EL (cell line): ENCODE measurements at regions not wholly inside any gene's neighbourhood (a gene's known extent, or its start where the extent isn't known, plus 50 kb on each side); places are given as distances from the start of the nearest gene placed in this dataset.
A peak's percentile ranks its signal among the peaks of the same experiment; 100 is the strongest.

Experiments
- DNase-seq: peaks from one replicate; pipeline ENCODE4 v3.0.0-alpha.2; 2016

DNA sequence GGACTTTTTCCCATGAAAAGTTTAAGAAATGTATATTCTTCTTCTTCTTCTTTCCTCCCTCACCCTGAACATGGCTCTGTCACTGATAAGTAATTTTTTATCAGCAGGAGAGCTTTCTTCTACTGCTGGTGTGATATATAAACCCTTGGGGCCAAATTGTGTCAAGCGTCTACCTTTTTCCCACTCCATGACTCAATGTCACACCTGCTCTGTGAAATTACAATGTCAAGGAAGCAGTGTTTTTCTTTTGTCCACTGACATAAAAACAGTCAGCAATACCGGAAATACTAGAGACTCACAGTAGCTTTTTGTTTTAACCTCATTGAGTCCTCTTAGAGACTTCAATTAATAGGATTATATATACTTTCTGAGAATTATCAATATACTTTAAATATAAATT lies 416.2 kb upstream of the ADGRL4 start:
- DNase-seq, result no peak

DNA sequence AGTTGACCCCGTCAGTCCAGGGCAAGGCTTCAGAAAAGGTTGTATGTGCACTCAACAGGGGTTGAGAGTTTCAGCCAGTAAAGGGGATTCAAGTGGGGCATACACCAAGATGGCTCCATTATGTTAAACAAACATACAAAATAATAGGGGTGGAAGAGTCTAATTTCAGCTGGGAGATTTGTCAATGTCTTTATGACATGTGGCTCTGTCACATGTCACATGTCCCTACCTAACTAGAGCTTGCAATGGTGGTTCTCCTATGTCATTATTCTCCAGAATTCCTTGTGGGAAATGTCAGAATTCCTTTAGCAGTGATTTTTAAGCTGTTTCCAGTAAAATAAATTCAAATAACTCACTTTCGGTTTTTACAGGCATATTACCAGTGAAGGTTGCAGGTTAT lies 392.0 kb upstream of the ADGRL4 start:
- DNase-seq, result no peak

DNA sequence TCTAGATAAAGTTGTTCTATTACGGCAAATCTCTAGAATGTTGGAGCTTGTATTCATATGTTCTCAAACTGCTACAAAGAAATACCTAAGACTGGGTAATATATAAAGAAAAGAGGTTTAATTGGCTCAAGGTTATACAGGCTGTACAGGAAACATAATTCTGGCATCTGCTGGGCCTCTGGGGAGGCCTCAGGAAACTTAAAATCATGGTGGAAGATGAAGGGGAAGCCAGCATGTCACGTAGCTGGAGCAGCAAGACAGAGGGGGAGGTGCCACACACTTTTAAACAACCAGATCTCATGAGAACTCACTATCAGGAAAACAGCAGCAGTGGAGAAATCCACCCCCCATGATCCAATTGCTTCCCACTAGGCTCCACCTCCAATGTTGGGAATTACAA lies 390.4 kb upstream of the ADGRL4 start:
- no peak for DNase-seq

DNA sequence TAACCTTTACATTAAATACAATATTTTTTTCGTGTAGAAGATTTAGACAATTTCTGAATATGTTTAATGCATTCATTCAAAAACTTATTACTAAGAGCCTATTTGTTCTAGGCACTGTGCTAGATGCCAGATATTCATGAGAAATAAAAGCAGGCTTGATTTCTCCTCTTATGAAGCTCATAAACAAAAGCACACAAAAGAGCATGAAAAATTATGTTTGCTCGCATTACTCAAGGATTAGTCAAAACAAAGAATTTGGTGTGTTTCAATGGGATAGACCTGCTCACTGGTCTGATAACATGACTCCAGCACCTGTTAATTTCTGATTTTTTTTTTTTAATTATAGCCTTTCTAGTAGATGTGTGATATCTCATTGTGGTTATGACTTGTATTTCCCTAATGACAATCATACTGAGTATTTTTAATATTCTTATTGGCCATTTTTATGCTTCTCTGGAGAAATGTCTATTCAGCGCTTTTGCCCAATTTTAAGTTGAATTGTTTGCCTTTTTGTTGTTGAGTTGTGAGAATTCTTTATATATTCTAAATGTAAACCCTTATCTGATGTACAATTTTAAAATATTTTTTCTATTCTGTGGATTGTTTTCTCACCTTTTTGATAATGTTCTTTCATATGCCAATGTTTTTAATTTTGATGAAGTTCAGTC lies 382.3 kb upstream of the ADGRL4 start:
- DNase-seq, result no peak

DNA sequence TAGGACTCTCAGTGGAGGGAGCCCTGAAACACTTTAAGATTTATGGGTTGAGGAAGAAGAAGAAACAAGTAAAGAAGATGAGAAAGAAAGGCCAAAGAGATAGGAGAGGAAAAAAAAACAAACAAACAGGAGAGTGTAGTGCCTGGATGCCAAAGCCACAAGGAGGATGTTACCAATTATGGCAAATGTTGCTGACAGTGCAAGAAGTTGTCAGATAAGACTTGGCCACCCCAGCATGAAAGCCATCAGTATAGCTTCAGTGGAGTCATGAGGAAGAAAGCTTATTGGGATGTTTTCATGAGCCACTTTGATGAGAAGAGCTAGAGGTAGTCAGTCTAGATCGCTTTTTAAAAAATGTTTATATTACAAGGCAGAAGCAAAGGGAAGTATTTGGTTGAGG lies 380.2 kb upstream of the ADGRL4 start:
- no peak for DNase-seq

DNA sequence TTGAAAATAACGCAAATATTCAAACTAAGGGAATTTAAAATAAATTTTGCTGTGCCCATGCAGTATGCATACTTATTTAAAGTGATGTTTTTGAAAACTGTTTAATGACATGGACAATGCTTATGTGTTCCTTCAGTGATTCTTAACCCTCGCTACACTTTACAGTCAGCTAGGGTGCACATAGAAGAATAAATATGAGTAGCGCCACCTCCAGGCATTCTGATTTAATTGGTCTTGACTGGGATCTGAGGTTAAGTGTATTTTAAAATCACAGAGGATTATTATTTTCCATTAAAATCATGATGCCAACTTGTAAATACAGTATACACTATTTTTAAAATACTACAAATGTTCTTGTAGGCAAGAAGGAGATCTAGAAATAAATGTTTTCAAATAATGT lies 373.5 kb upstream of the ADGRL4 start:
- no peak for DNase-seq

DNA sequence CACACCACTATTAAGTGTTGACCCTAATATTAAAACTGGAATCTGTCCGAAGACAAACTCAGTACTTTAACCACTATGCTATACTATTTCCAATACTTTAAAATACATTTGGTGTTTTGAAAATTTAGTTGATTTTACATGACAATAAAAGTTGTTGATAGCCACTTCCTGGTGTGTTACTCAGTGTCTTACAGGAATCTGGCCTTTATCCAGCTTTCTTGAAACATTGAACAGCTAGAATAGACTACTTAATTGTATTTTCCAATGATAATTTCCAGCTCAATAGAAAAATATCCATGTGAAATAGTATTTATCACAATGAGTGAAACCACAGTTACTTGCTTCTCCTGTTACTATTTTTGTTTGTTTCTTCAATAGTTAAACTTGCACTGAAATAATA lies 369.6 kb upstream of the ADGRL4 start:
- no peak for DNase-seq

DNA sequence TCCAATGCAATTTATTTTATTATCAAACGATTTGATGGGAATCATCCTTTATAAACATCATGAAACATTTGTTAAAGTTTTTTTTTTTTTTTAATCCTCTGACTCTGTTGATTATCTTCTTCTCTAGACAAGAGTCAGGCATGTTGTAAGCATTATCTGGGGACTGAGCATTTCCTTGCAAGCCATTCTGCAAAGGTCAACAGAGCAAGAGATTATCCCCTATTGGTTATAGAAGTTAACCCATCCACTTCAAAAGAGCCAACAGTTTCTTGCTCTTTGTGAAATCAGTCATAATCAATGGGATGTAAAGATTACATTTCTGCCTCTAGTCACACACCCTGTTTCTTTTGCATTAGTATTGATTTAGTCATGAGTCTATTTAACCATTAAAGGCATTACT lies 368.8 kb upstream of the ADGRL4 start:
- no peak for DNase-seq

DNA sequence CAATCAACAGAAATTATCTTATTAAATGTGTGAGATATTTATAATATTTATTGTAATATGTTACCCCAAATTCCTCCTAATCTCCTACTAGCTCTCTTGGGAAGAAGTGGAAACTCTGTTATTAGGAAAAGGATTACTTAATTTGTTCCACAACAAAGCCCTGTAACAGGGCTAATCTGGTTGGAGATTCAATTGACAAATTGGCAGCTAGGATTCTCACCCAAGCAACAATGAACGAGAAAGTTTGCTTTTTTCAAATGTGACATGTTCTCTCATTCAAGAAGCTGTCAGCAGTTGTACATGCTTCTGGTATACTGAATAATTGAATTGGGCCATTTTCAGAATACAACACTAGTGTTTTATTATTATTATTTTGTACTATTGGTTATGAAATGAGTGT lies 367.9 kb upstream of the ADGRL4 start:
- DNase-seq, result no peak

DNA sequence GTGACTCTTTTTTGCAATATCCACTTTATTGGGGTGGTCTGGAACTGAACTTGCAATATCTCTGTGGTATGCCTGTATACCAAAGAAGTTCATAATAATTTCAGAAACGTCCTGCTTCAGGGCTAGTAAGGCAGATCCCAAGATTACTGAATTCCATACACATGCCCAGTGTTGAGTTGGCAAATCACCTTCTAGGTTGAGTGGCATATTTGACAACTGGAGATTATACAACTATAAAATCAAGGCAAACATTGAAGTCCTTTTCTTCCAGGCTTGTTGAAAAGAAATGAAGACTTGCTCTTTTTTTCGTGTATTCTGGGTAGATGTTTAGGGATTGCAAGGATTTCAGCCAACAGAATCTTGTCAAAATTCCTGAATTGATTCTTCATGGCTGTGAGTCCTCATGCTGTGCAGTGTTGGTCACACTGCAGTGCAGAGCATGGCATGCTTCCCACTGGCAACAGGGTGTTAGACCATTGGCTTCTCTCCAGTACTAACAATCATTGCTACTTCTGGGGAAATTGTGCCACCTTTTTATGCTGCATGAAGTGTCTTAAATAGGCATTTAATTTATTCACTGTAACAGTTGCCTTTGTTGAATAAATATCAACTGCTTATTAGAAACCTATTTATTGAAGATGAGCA lies 367.1 kb upstream of the ADGRL4 start:
- DNase-seq, result peak; percentile 10

DNA sequence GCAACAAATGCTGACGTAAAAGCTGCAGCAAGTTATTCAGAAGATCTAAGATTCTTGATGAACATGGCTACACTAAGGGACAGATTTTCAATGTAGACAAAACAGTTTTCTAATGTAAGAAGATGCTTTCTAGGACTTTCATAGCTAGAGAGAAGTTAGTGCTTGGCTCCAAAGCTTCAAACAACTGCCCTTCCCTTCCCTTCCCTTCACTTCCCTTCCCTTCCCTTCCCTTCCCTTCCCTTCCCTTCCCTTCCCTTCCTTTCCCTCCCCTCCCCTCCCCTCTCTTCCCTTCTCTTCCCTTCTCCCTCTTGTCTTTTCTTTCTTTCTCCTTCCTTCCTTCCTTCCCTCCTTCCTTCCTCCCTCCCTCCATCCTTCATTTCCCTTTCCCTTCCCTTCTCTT lies 365.3 kb upstream of the ADGRL4 start:
- no peak for DNase-seq

DNA sequence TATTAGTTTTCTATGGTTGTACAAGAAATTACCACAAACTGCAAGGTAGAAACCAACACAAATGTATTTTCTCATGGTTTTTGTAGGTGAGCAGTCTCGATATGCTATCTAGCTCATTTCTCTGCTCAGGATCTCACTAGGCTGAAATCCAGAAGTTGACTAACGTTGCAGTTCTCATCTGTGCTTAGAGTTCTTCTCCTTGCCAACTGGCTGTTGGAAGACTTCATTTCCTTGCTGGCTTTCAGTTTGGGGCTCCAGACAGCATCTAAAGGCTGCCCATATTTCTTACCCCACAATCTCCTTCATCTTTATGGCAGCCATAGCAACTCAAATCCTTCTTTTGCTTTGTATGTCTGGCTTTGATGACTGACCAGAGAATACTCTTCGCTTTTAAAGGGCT lies 362.6 kb upstream of the ADGRL4 start:
- DNase-seq, result no peak

DNA sequence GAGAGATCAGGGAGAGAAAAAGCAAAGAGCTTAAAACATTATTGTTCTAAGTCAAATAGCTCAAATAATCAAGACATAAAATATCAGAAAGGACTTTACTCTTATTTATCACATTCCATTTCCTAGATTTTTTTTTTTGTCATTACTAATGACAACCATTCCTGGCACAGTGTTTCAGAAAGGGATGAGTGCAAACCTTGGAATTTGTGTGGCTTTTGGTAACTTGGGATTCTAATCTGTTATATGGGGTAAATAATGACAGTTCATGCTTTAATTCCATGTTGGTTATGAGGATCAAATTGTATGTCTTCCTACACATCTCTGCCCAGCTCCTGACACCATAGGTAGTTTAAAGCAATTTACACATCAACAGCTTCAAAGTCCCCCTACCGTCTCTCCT lies 358.4 kb upstream of the ADGRL4 start:
- DNase-seq, result peak; percentile 40

DNA sequence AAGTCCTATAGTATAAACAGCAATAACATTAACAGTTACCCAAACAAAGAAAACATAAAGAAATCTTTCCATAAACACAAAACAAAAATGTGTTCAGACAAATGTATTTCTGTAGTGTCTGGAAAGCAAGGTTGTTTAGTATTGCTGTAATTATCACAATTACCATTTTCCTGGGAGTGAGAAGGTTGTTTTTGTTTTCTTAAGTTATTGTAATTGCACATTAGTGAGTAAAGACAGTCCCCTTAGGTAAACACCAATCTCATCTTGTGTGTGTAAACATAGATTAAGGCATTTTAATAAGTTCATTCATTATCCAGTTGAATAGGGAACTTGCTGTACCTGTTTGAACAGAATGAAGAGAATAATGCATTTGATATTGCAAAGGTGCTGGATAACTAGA lies 356.9 kb upstream of the ADGRL4 start:
- no peak for DNase-seq

DNA sequence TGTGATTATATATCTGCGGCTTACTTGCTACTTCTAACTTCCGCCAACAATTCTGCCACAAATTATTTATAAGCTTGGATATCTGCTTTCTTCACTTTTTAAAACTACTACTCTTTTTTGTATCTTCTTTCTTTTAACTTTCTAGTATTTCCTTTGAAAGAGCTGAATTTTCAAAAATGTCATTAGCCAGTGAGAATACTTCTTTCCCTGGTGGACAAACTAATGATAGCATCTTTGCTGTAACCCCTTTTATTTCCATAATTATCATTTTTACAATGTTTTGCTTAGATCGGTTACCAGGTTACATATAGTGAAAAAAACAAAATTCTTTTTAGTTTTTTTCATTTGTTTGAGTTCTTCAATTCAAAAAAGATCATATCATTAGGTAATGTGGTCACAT lies 355.9 kb upstream of the ADGRL4 start:
- DNase-seq, result no peak

DNA sequence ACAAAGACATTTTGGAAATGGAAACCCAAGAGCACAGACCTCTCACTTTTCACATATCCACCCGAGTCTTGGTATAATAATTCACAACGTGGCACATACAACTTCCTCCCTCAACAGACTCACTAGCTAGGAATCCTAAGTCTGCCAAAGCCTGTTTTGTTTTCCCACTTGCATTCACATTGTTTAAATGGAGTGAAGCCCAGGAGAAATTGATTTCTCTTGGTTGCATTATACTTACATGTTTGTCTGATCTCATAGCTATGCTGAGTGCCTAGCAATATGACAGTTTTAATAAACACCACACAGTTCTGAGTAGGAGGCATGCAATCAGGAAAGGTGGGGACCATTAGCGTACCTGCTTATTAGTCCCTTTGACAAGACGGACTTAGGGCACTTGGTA lies 348.6 kb upstream of the ADGRL4 start:
- DNase-seq, result peak; percentile 42

DNA sequence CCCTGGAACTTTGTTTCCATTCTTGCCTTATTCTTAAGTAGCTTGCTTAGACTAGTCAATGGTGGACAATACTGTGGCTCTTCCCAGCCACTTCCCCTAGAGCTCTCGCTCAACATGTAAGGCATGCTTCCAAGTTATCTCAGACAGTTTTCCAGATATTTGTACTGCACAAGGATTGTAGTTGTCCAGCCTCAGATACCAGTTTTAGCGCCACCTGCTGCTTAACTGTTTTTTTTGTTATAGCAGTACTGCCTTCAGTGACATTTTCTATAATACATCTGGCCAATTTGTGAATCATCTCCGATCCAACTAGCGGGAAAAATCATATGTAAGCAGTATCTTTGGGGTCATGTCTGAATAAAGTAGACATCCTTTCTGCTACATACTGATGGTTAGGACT lies 346.7 kb upstream of the ADGRL4 start:
- DNase-seq, result peak; percentile 71

DNA sequence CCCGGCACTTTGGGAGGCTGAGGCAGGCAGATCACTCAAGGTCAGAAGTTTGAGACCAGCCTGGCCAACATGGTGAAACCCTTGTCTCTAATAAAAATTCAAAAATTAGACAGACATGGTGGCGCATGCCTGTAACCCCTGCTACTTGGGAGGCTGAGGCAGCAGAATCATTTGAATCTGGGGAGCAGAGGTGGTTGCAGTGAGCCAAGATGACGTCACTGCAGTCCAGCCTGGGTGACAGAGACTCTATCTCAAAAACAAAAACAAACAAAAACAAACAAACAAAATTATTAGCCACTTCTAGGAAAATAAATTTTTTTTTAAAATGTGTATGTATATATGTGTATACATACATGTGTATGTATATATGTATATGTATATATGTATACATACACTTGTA lies 320.3 kb upstream of the ADGRL4 start:
- DNase-seq, result no peak

DNA sequence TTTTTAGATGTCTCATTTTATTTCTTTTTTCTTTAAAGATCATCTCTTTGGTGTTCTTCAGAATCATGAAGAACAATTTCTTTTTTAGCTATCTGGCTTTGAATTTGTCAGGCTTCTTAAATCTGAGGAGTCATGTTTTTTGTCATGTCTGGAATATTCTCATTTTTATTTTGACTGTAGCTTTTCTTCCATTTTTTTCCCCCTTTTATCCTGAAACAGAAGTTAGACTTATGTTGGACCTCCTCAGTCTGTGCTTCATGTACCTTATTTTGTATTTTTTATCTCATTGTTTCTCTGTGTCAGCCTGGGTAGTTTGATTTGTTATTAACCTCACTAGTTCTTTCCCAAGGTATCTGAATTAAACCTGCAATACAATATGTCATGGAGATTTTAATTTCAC lies 319.2 kb upstream of the ADGRL4 start:
- DNase-seq, result no peak

DNA sequence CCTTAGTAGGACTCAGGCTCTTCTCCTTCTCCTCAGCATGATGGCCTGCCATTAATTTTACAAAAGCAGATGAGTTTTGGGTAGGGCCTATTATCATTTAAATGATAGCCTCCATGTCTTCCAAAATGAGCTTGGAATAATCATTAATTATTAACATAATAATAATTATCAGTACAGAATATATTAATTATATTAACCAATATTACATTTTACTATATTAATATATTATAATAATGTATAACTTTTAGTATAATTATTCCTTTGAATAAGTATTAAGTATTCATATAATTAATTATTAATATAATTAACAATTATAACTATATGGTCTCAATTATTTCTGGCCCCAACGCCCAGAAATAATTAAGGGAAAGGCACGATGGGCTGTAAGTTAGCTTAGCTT lies 318.6 kb upstream of the ADGRL4 start:
- DNase-seq, result no peak

DNA sequence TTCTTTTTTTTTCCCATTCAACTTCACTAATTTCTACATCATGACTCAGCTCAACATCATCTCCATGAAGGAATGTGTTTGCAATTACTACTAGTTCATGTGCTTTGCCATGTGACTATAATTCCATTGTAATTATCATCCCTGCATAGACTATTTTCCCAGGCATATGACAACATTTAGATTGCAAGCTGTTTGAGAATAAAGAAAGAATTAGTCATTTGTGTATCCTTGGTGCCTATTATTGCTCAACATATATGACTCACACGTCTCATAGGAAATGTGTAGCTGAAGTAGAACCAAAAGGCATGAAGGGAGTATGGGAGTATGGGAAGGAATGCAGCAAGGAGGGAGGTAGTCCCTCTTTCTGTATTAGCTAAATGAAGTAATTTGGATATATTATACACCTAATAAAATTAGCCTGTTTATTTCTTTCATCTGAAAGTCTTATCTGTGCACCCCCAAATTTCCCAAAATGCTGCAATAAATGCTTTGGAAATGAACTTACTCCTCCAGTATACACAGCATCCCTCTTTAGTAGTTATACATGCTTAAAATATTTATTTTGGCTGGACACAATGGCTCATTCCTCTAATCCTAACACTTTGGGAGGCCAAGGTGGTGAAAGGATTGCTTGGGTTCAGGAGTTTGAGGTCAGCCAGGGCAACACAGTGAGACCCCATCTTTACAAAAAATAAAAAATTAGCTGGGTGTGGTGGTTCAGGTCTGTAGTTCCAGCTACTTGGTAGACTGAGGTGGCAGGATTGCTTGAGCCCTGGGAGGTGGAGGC lies 316.9 kb upstream of the ADGRL4 start:
- peak; percentile 97 for DNase-seq

DNA sequence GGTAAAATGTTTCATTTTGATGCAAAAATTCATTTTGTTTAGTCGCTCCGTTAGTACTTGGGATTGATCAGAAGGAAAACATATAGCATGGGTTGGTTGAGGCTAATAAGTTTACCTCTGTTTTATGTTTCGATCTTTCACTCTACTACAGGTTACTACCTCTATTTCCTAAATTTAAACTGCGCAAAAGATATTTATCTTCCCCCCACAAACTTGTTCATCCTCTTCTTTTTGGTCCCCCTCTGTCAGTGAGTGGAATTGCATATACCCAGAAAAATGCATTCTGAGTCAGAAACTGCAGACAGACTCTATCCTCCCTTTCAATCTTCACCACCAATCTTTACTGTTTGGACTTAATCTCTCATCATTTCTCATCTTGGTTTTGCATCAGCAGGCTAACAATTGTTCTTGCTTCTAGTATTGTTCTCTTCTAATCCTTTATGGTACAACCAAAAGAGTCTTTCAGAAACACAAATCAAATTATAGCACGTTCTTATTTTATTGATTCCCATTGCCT lies 316.0 kb upstream of the ADGRL4 start:
- peak; percentile 47 for DNase-seq

DNA sequence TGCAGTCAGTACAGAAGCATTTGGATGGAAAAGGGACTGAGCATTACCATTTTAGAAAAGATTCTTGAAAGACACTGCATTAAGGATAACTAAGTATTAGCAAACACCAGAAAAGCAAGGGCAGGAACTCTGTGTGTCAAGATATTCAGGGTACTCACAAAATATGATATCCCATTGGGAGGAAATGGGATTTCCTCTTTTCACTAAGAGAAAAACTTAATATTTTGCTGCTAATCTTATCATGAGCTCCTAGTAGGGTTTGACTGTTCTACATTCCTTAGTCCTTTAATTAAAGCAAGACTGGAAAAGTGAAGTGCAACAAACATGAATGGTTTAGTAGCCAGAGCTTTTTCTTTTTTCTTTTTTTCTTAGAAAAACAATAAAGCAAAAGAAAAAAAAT lies 305.9 kb upstream of the ADGRL4 start:
- DNase-seq, result no peak

DNA sequence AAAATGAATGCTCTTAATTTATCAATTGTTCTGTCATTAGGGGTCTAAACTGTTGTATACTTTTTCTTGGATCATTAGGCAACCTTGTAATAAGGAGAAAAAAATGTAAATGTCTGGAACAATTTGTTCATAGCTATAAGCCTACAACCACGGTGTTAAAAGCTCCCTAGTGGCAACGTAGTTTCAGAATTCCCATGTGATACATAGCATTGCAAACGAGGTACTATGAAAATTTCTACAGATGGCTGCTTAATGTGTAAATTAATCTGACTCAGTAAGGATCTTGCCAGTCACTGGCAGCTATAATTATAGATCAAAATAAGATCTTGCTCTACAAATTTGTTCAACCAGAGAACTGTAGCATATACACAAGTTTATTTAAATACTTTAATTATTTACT lies 304.1 kb upstream of the ADGRL4 start:
- no peak for DNase-seq
